OCI-LY7 (cell line): ENCODE measurements at regions not wholly inside any gene's neighbourhood (a gene's known extent, or its start where the extent isn't known, plus 50 kb on each side); places are given as distances from the start of the nearest gene placed in this dataset.
"Not testable (repeated sequence)": the region's sequence is repeated elsewhere in the genome, so short reads cannot be mapped to it uniquely, and the experiment has no call there.

Experiments used
- BruUV-seq: library from RNA; stranded (reverse); fragments of 400-500 nt; replicated peaks from 2 replicates; lab custom pipeline; 2021; lab: Mats Ljungman, UMichigan
- CTCF ChIA-PET: fragments of 300-600 bp; sonication (Branson Sonifier 250); formaldehyde crosslinking; loops from one replicate; lab custom pipeline; 2022; ENCODE audit warnings: antibody characterized with exemption; ENCODE audit not compliant: unreplicated experiment; lab: Charles Lee
- POLR2A ChIA-PET: fragments of 300-600 bp; sonication (Branson Sonifier 250); formaldehyde crosslinking; loops from one replicate; lab custom pipeline; 2022; ENCODE audit warnings: antibody characterized with exemption; lab: Charles Lee
- DNase-seq: peaks from one replicate; pipeline ENCODE4 v3.0.0-alpha.2; 2015; ENCODE audit warnings: low spot score
- H2AFZ ChIP-seq: fragments of 200-600 bp; sonication (generic), shearing (Covaris generic); 2 replicates; pipeline ENCODE4 v1.6.1; 2014; ENCODE audit warnings: mild to moderate bottlenecking, antibody characterized with exemption, low read length, moderate library complexity
- H3K27ac ChIP-seq: fragments of 200-600 bp; sonication (generic); 2 replicates; pipeline ENCODE4 v1.5.1; 2014; ENCODE audit warnings: mixed run types, low read depth, mild to moderate bottlenecking, moderate library complexity, low read length, inconsistent platforms; ENCODE audit not compliant: poor library complexity, severe bottlenecking
- H3K36me3 ChIP-seq: fragments of 200-600 bp; sonication (generic); 2 replicates; pipeline ENCODE4 v1.6.1; 2014; ENCODE audit warnings: mild to moderate bottlenecking, antibody characterized with exemption, low read length, moderate library complexity, mixed read lengths; ENCODE audit not compliant: insufficient read depth
- H3K4me1 ChIP-seq: fragments of 200-600 bp; sonication (generic); 2 replicates; pipeline ENCODE4 v1.5.1; 2014; ENCODE audit warnings: mild to moderate bottlenecking, low read length; ENCODE audit not compliant: insufficient read depth, poor library complexity, severe bottlenecking
- H3K4me2 ChIP-seq: fragments of 200-600 bp; sonication (generic); 2 replicates; pipeline ENCODE4 v1.6.1; 2014; ENCODE audit warnings: mild to moderate bottlenecking, low read length
- H3K4me3 ChIP-seq: fragments of 200-600 bp; sonication (generic); 2 replicates; pipeline ENCODE4 v1.5.1; 2014; ENCODE audit warnings: mild to moderate bottlenecking, low read depth, low read length; ENCODE audit not compliant: poor library complexity, severe bottlenecking
- H3K79me2 ChIP-seq: fragments of 200-600 bp; sonication (generic); 2 replicates; pipeline ENCODE4 v1.6.1; 2016; ENCODE audit warnings: low read depth, mild to moderate bottlenecking, low read length, moderate library complexity, mixed read lengths; ENCODE audit not compliant: insufficient read depth
- H3K9me2 ChIP-seq: fragments of 200-600 bp; sonication (generic); 2 replicates; pipeline ENCODE4 v1.6.1; 2016; ENCODE audit warnings: mild to moderate bottlenecking, low read length, mixed read lengths; ENCODE audit not compliant: insufficient read depth
- H3K9me3 ChIP-seq: fragments of 200-600 bp; sonication (generic); 2 replicates; pipeline ENCODE4 v1.6.1; 2014; ENCODE audit warnings: mild to moderate bottlenecking, mixed run types, low read length, mixed read lengths
- H4K20me1 ChIP-seq: fragments of 200-600 bp; sonication (generic); 2 replicates; pipeline ENCODE4 v1.6.1; 2014; ENCODE audit warnings: mild to moderate bottlenecking, antibody characterized with exemption, low read length, moderate library complexity, mixed read lengths; ENCODE audit not compliant: insufficient read depth
- CTCF ChIP-seq: fragments of 200-600 bp; sonication (generic); conservative IDR thresholded peaks from 2 replicates; pipeline ENCODE4 v1.5.1; 2014; ENCODE audit warnings: mild to moderate bottlenecking, antibody characterized with exemption, low read length, moderate library complexity, mixed read lengths
- EZH2phosphoT487 ChIP-seq: fragments of 200-600 bp; sonication (generic); IDR thresholded peaks from 2 replicates; pipeline ENCODE4 v1.6.1; 2018; ENCODE audit warnings: low read depth, borderline replicate concordance, mild to moderate bottlenecking, mixed run types, antibody characterized with exemption, low read length, moderate library complexity, mixed read lengths
- intact Hi-C: fragments of 100-400 bp; cut with micrococcal nuclease; formaldehyde crosslinking; loops from one replicate; pipeline ENCODE4 v1.10.0; 2022; ENCODE audit not compliant: unreplicated experiment

GRCh38 chr6:94570581-94570980 lies 1006.8 kb upstream of the MANEA start:
- Histone ChIP-seq H3K79me2 (no peaks in the 10 kb centered on the region), H3K27ac (no peak overlapping the region), H3K4me2 (no peak overlapping the region), H4K20me1 (no peaks in the 10 kb centered on the region), H3K9me3 (no peaks in the 10 kb centered on the region), H3K4me1 (no peaks in the 10 kb centered on the region), H2AFZ (no peak overlapping the region), H3K4me3 (no peak overlapping the region), H3K9me2 (no peaks in the 10 kb centered on the region), H3K36me3 (no peaks in the 10 kb centered on the region)
- no TSS peak for BruUV-seq
- no peak for DNase-seq
- intact Hi-C loops, result no loop called here
- ChIA-PET CTCF (no interaction called here), POLR2A (interaction anchor here (0.6 kb wide), 2 partner anchors 14 to 17 kb away, joined by 3 to 4 read pairs; no protein-coding TSS in a partner anchor)
- TF ChIP-seq CTCF (no peak), EZH2phosphoT487 (no peak)

- Histone ChIP-seq H3K4me1 (no peaks in the 10 kb centered on the region), H3K79me2 (no peaks in the 10 kb centered on the region), H3K9me2 (no peaks in the 10 kb centered on the region), H3K4me3 (no peak overlapping the region), H4K20me1 (no peaks in the 10 kb centered on the region), H3K36me3 (no peaks in the 10 kb centered on the region), H3K9me3 (no peaks in the 10 kb centered on the region), H3K27ac (no peak overlapping the region), H3K4me2 (no peak overlapping the region), H2AFZ (no peak overlapping the region)
- DNase-seq, result no peak
- intact Hi-C loops, result no loop called here
- ChIA-PET CTCF (no interaction called here), POLR2A (no interaction called here)
- no TSS peak for BruUV-seq
- no peak for TF ChIP-seq EZH2phosphoT487
- no peak for TF ChIP-seq CTCF
Measured at GRCh38 chr6:94562846-94563245, 1014.5 kb upstream of the MANEA start.

- ChIA-PET CTCF (no interaction called here), POLR2A (no interaction called here)
- Histone ChIP-seq H3K4me1 (no peaks in the 10 kb centered on the region), H3K9me2 (no peaks in the 10 kb centered on the region), H3K9me3 (no peaks in the 10 kb centered on the region), H3K79me2 (no peaks in the 10 kb centered on the region), H3K4me3 (no peak overlapping the region), H2AFZ (no peak overlapping the region), H4K20me1 (no peaks in the 10 kb centered on the region), H3K4me2 (no peak overlapping the region), H3K27ac (no peak overlapping the region), H3K36me3 (no peaks in the 10 kb centered on the region)
- intact Hi-C loops, result no loop called here
- no peak for TF ChIP-seq EZH2phosphoT487
- DNase-seq, result no peak
- no TSS peak for BruUV-seq
Measured at GRCh38 chr6:94559829-94560537, 1017.4 kb upstream of the MANEA start.

GRCh38 chr6:94557207-94557606 lies 1020.1 kb upstream of the MANEA start:
- H3K4me3 ChIP-seq, H2AFZ ChIP-seq, H3K4me1 ChIP-seq, POLR2A ChIA-PET, BruUV-seq, H4K20me1 ChIP-seq, H3K9me3 ChIP-seq, H3K9me2 ChIP-seq, H3K4me2 ChIP-seq, CTCF ChIA-PET, intact Hi-C loops, DNase-seq, H3K36me3 ChIP-seq, H3K27ac ChIP-seq, H3K79me2 ChIP-seq: not testable (repeated sequence)
